Gastrocnemius medialis (tissue), 4 donors: ENCODE measurements at regions not wholly inside any gene's neighbourhood (a gene's known extent, or its start where the extent isn't known, plus 50 kb on each side); places are given as distances from the start of the nearest gene placed in this dataset.

ENCODE experiments used
- ATAC-seq, 2 donors: fragments of 150-250 bp; one replicate each; pipeline ENCODE4 v1.9.1; 2016
- DNase-seq, 2 donors: peaks; one replicate each; pipeline ENCODE4 v3.0.0-alpha.2; 2019
- H3K27ac ChIP-seq, 4 donors: fragments of 200-600 bp; sonication (generic); 1 replicate in 1 of 4; 2 replicates in 3 of 4; pipeline ENCODE4 v1.5.1; 2016 to 2018; ENCODE audit warnings: mild to moderate bottlenecking in 2 of 4, moderate library complexity in 1 of 4
- H3K27me3 ChIP-seq, 3 donors: fragments of 200-600 bp; sonication (generic) in 2 of 3; 1 replicate in 1 of 3; 2 replicates in 2 of 3; pipeline versions ENCODE4 v1.5.1 to v1.6.0; 2016 to 2019; ENCODE audit warnings: mild to moderate bottlenecking in 1 of 3, moderate library complexity in 1 of 3
- H3K36me3 ChIP-seq, 2 donors: fragments of 200-600 bp; sonication (generic) in 1 of 2; one replicate each; pipeline ENCODE4 v1.5.1; 2017 to 2018
- H3K4me1 ChIP-seq, 2 donors: fragments of 200-600 bp; sonication (generic) in 1 of 2; one replicate each; pipeline ENCODE4 v1.5.1; 2016 to 2017; ENCODE audit warnings: mild to moderate bottlenecking in 2 of 2
- H3K4me3 ChIP-seq, 4 donors: fragments of 200-600 bp; sonication (generic) in 3 of 4; 1 replicate in 1 of 4; 2 replicates in 3 of 4; pipeline ENCODE4 v1.5.1; 2016 to 2019; ENCODE audit warnings: mild to moderate bottlenecking in 2 of 4
- H3K9me3 ChIP-seq, 3 donors: fragments of 200-600 bp; sonication (generic) in 2 of 3; 1 replicate in 1 of 3; 2 replicates in 2 of 3; pipeline ENCODE4 v1.5.1; 2016 to 2019
- POLR2A ChIP-seq, 2 donors: fragments of 450-650 bp; IDR thresholded peaks; one replicate each; pipeline ENCODE4 v1.6.1; 2017; ENCODE audit warnings: antibody characterized with exemption in 2 of 2, mild to moderate bottlenecking in 2 of 2, moderate library complexity in 2 of 2
- in situ Hi-C, 4 donors: fragments of 200-750 bp; cut with MboI; loops; one replicate each; pipeline versions ENCODE4 v1.15.0 to v1.8.0; 2017; ENCODE audit warnings: low sequenced_read_pairs in 4 of 4
- intact Hi-C: fragments of 100-400 bp; cut with DNase I; formaldehyde crosslinking; loops from one replicate; pipeline ENCODE4 v1.15.1; 2023; ENCODE audit warnings: low total_unique reads
- TF ChIP-seq, protein P1 (sequence below), 5 experiments: fragments of 450-650 bp in 3 of 5; fragments of 200-600 bp in 2 of 5; sonication (generic) in 2 of 5; IDR thresholded peaks in 4 of 5; conservative IDR thresholded peaks in 1 of 5; 1 replicate in 4 of 5; 2 replicates in 1 of 5; pipeline ENCODE4 v1.5.1; 2016 to 2019; ENCODE audit warnings: antibody characterized with exemption in 5 of 5, mild to moderate bottlenecking in 3 of 5, moderate library complexity in 3 of 5

- Histone ChIP-seq H3K27ac (no peak overlapping the region), H3K36me3 (no peaks in the 10 kb centered on the region), H3K4me1 (no peaks in the 10 kb centered on the region), H3K27me3 (peaks cover 0 to 4% (median 0%) of the 10 kb centered on the region in 3 donors), H3K4me3 (no peak overlapping the region), H3K9me3 (no peaks in the 10 kb centered on the region)
- no peak for TF ChIP-seq POLR2A (IDR thresholded peaks at IDR 0.05)
- TF ChIP-seq, protein P1, sequence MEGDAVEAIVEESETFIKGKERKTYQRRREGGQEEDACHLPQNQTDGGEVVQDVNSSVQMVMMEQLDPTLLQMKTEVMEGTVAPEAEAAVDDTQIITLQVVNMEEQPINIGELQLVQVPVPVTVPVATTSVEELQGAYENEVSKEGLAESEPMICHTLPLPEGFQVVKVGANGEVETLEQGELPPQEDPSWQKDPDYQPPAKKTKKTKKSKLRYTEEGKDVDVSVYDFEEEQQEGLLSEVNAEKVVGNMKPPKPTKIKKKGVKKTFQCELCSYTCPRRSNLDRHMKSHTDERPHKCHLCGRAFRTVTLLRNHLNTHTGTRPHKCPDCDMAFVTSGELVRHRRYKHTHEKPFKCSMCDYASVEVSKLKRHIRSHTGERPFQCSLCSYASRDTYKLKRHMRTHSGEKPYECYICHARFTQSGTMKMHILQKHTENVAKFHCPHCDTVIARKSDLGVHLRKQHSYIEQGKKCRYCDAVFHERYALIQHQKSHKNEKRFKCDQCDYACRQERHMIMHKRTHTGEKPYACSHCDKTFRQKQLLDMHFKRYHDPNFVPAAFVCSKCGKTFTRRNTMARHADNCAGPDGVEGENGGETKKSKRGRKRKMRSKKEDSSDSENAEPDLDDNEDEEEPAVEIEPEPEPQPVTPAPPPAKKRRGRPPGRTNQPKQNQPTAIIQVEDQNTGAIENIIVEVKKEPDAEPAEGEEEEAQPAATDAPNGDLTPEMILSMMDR (IDR thresholded peaks at IDR 0.05 in 4 of 5, conservative IDR thresholded peaks at IDR 0.05 in 1 of 5): no peak
- intact Hi-C loops: no loop called here
- ATAC-seq: no peak
- no peak for DNase-seq
- in situ Hi-C loops: no loop called here
Observed at GRCh38 chr18:62655520-62656219, 59.7 kb upstream of the PHLPP1 start.

DNA sequence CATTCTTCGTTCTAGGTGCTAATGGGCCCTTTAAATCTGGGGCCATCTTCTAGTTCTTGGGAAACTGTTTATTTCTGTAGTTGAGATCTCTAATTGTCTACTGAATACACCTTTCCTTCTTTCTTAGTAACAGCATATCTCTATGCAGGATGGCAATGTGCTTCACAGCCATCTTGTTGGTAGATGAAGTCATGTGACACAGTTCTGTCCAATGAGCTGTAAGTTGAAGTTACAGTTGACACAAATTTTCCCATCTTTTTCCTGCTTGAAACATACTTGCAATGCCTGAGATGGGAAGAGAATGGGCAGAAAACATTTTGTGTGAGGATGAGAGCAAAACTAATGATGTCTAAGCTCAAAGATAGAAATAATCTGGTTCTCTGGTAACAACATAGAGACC lies 57.3 kb upstream of the PHLPP1 start:
- Histone ChIP-seq H3K27me3 (no peaks in the 10 kb centered on the region), H3K9me3 (no peaks in the 10 kb centered on the region), H3K4me1 (no peaks in the 10 kb centered on the region), H3K4me3 (no peak overlapping the region), H3K36me3 (no peaks in the 10 kb centered on the region), H3K27ac (no peak overlapping the region)
- intact Hi-C loops (no loop called here), in situ Hi-C loops (no loop called here)
- ATAC-seq: no peak
- no peak for DNase-seq
- no peak for TF ChIP-seq POLR2A (IDR thresholded peaks at IDR 0.05)
- TF ChIP-seq, protein P1 (IDR thresholded peaks at IDR 0.05 in 4 of 5, conservative IDR thresholded peaks at IDR 0.05 in 1 of 5): no peak

GRCh38 chr18:62659698-62660097 lies 55.6 kb upstream of the PHLPP1 start:
- Histone ChIP-seq H3K9me3 (no peaks in the 10 kb centered on the region), H3K27ac (no peak overlapping the region), H3K4me3 (no peak overlapping the region), H3K36me3 (no peaks in the 10 kb centered on the region), H3K4me1 (no peaks in the 10 kb centered on the region), H3K27me3 (no peaks in the 10 kb centered on the region)
- ATAC-seq (no peak), DNase-seq (no peak)
- in situ Hi-C loops: no loop called here
- no peak for TF ChIP-seq POLR2A (IDR thresholded peaks at IDR 0.05)
- TF ChIP-seq, protein P1 (IDR thresholded peaks at IDR 0.05 in 4 of 5, conservative IDR thresholded peaks at IDR 0.05 in 1 of 5): no peak
- intact Hi-C loops: no loop called here

GRCh38 chr18:62660691-62661090 lies 54.6 kb upstream of the PHLPP1 start:
- no peak for TF ChIP-seq POLR2A (IDR thresholded peaks at IDR 0.05)
- TF ChIP-seq, protein P1 (IDR thresholded peaks at IDR 0.05 in 4 of 5, conservative IDR thresholded peaks at IDR 0.05 in 1 of 5): no peak
- DNase-seq (no peak), ATAC-seq (no peak)
- intact Hi-C loops: no loop called here
- Histone ChIP-seq H3K4me3 (no peak overlapping the region), H3K27me3 (no peaks in the 10 kb centered on the region), H3K9me3 (no peaks in the 10 kb centered on the region), H3K4me1 (no peaks in the 10 kb centered on the region), H3K27ac (no peak overlapping the region), H3K36me3 (no peaks in the 10 kb centered on the region)
- in situ Hi-C loops: no loop called here
